GM18907 (cell line): ENCODE measurements at regions not wholly inside any gene's neighbourhood (a gene's known extent, or its start where the extent isn't known, plus 50 kb on each side); places are given as distances from the start of the nearest gene placed in this dataset.

Source experiments
- ATAC-seq: cut with Tn5 transposase; IDR thresholded peaks from one replicate; pipeline ENCODE4 v1.9.1; 2021; ENCODE audit warnings: mild to moderate bottlenecking, moderate library complexity; ENCODE audit not compliant: unreplicated experiment

- ATAC-seq, result peak; percentile 75
These were observed 59.8 kb upstream of the POU5F2 start for GRCh38 chr5:93800988-93801811.

- no peak for ATAC-seq
These were observed 53.6 kb upstream of the POU5F2 start for GRCh38 chr5:93794954-93795353.

GRCh38 chr5:93793159-93793781, 51.9 kb upstream of the POU5F2 start:
- no peak for ATAC-seq

- no peak for ATAC-seq
These were observed 50.1 kb upstream of the POU5F2 start for GRCh38 chr5:93791518-93791972.
